BLaER1 treated with 17β-estradiol and CSF1 and Interleukin-3, amounts not matched to agents 10 nM and 100 nM (cell line): ENCODE measurements at regions not wholly inside any gene's neighbourhood (a gene's known extent, or its start where the extent isn't known, plus 50 kb on each side); places are given as distances from the start of the nearest gene placed in this dataset.

Experiments
- H3K27ac ChIP-seq, 11 experiments: shearing (Covaris generic); formaldehyde crosslinking; 2 replicates each; pipeline ENCODE4 v1.8.1; 2022
- H3K27me3 ChIP-seq, 11 experiments: shearing (Covaris generic); formaldehyde crosslinking; 2 replicates each; pipeline ENCODE4 v1.8.1; 2022
- H3K36me3 ChIP-seq, 11 experiments: shearing (Covaris generic); formaldehyde crosslinking; 2 replicates each; pipeline ENCODE4 v1.8.1; 2022
- H3K4me1 ChIP-seq, 10 experiments: shearing (Covaris generic); formaldehyde crosslinking; 2 replicates each; pipeline ENCODE4 v1.8.1; 2022
- H3K4me2 ChIP-seq, 11 experiments: shearing (Covaris generic); formaldehyde crosslinking; 2 replicates each; pipeline ENCODE4 v1.8.1; 2022
- H3K4me3 ChIP-seq, 10 experiments: shearing (Covaris generic); formaldehyde crosslinking; 2 replicates each; pipeline ENCODE4 v1.8.1; 2022
- H3K9ac ChIP-seq, 11 experiments: shearing (Covaris generic); formaldehyde crosslinking; 2 replicates each; pipeline ENCODE4 v1.8.1; 2022
- H3K9me3 ChIP-seq, 11 experiments: shearing (Covaris generic); formaldehyde crosslinking; replicated peaks in 1 of 11; 2 replicates each; pipeline ENCODE4 v1.8.1; 2022
- H4K20me1 ChIP-seq, 11 experiments: shearing (Covaris generic); formaldehyde crosslinking; 2 replicates each; pipeline ENCODE4 v1.8.1; 2022
- Cebpa-rat ChIP-seq, 11 experiments: shearing (Covaris generic); IDR thresholded peaks; 2 replicates each; pipeline ENCODE4 v1.8.1; 2022

GRCh38 chr10:131682271-131682962 is 218.4 kb upstream of the PPP2R2D start:
- no peak overlapping the region for H3K9ac ChIP-seq
- no peaks in the 10 kb centered on the region for H3K27me3 ChIP-seq
- no peak overlapping the region for H3K27ac ChIP-seq
- no peaks in the 10 kb centered on the region; a peak in 1 of 20 replicates for H3K4me1 ChIP-seq
- no peak overlapping the region for H3K4me2 ChIP-seq
- no peaks in the 10 kb centered on the region for H3K9me3 ChIP-seq
- no peaks in the 10 kb centered on the region for H4K20me1 ChIP-seq
- no peak for TF ChIP-seq Cebpa-rat (IDR thresholded peaks at IDR 0.05)
- no peak overlapping the region for H3K4me3 ChIP-seq
- no peaks in the 10 kb centered on the region for H3K36me3 ChIP-seq

- no peaks in the 10 kb centered on the region for H3K36me3 ChIP-seq
- H4K20me1 ChIP-seq, result no peaks in the 10 kb centered on the region
- TF ChIP-seq Cebpa-rat (IDR thresholded peaks at IDR 0.05), result no peak
- H3K9ac ChIP-seq, result no peak overlapping the region
- H3K4me3 ChIP-seq, result no peak overlapping the region
- peaks cover 0 to 3% (median 2%) of the 10 kb centered on the region in 10 experiments; a peak in 15 of 20 replicates for H3K4me1 ChIP-seq
- no peak overlapping the region for H3K27ac ChIP-seq
- H3K27me3 ChIP-seq, result no peaks in the 10 kb centered on the region
- H3K9me3 ChIP-seq, result no peaks in the 10 kb centered on the region
- H3K4me2 ChIP-seq, result no peak overlapping the region
Measured at GRCh38 chr10:131683281-131683861, 217.4 kb upstream of the PPP2R2D start.

GRCh38 chr10:131683941-131684340 is 216.9 kb upstream of the PPP2R2D start:
- no peak overlapping the region for H3K27ac ChIP-seq
- H3K27me3 ChIP-seq, result no peaks in the 10 kb centered on the region
- H3K4me1 ChIP-seq, result peaks cover 0 to 8% (median 8%) of the 10 kb centered on the region in 10 experiments; a peak in 18 of 20 replicates
- TF ChIP-seq Cebpa-rat (IDR thresholded peaks at IDR 0.05), result no peak
- H3K36me3 ChIP-seq, result no peaks in the 10 kb centered on the region
- H3K9ac ChIP-seq, result no peak overlapping the region
- H3K4me3 ChIP-seq, result no peak overlapping the region
- no peaks in the 10 kb centered on the region for H3K9me3 ChIP-seq
- H4K20me1 ChIP-seq, result no peaks in the 10 kb centered on the region
- H3K4me2 ChIP-seq, result no peak overlapping the region

- H3K36me3 ChIP-seq, result no peaks in the 10 kb centered on the region
- no peak overlapping the region for H3K4me3 ChIP-seq
- H3K4me2 ChIP-seq, result no peak overlapping the region
- no peak for TF ChIP-seq Cebpa-rat (IDR thresholded peaks at IDR 0.05)
- H3K9ac ChIP-seq, result no peak overlapping the region
- no peaks in the 10 kb centered on the region; a peak in 1 of 22 replicates for H4K20me1 ChIP-seq
- H3K27ac ChIP-seq, result no peak overlapping the region
- H3K4me1 ChIP-seq, result peaks cover 0 to 16% (median 13%) of the 10 kb centered on the region in 10 experiments; a peak in 18 of 20 replicates
- H3K27me3 ChIP-seq, result no peaks in the 10 kb centered on the region
- no peaks in the 10 kb centered on the region for H3K9me3 ChIP-seq
Measured at GRCh38 chr10:131685007-131685406, 215.8 kb upstream of the PPP2R2D start.

GRCh38 chr10:131685576-131685975 is 215.2 kb upstream of the PPP2R2D start:
- Histone ChIP-seq H3K9ac (no peak overlapping the region), H3K4me3 (no peak overlapping the region), H3K9me3 (no peaks in the 10 kb centered on the region), H4K20me1 (no peaks in the 10 kb centered on the region; a peak in 2 of 22 replicates), H3K36me3 (no peaks in the 10 kb centered on the region), H3K27me3 (no peaks in the 10 kb centered on the region), H3K27ac (no peak overlapping the region), H3K4me2 (no peak overlapping the region), H3K4me1 (peaks cover 0 to 16% (median 13%) of the 10 kb centered on the region in 10 experiments; a peak in 18 of 20 replicates)
- TF ChIP-seq Cebpa-rat (IDR thresholded peaks at IDR 0.05), result no peak

- Histone ChIP-seq H4K20me1 (no peaks in the 10 kb centered on the region; a peak in 2 of 22 replicates), H3K36me3 (no peaks in the 10 kb centered on the region), H3K4me2 (no peak overlapping the region), H3K4me3 (no peak overlapping the region), H3K27ac (no peak overlapping the region), H3K27me3 (no peaks in the 10 kb centered on the region), H3K9ac (no peak overlapping the region), H3K9me3 (no peaks in the 10 kb centered on the region), H3K4me1 (peaks cover 0 to 16% (median 13%) of the 10 kb centered on the region in 10 experiments; a peak in 18 of 20 replicates)
- no peak for TF ChIP-seq Cebpa-rat (IDR thresholded peaks at IDR 0.05)
Measured at GRCh38 chr10:131686781-131687420, 213.9 kb upstream of the PPP2R2D start.

- Histone ChIP-seq H3K9ac (no peak overlapping the region), H3K4me3 (no peak overlapping the region), H3K9me3 (no peaks in the 10 kb centered on the region), H3K4me1 (peaks cover 0 to 16% (median 13%) of the 10 kb centered on the region in 10 experiments; a peak in 18 of 20 replicates), H3K27me3 (no peaks in the 10 kb centered on the region), H3K36me3 (no peaks in the 10 kb centered on the region), H3K4me2 (peak overlapping the region; percentile 14 to 69 (median 50); a peak in 18 of 22 replicates), H3K27ac (no peak overlapping the region), H4K20me1 (peaks cover 0 to under 1% (median 0%) of the 10 kb centered on the region in 11 experiments; a peak in 2 of 22 replicates)
- TF ChIP-seq Cebpa-rat (IDR thresholded peaks at IDR 0.05), result no peak
Measured at GRCh38 chr10:131688304-131688703, 212.5 kb upstream of the PPP2R2D start.

- no peak overlapping the region for H3K9ac ChIP-seq
- peaks cover 0 to 16% (median 14%) of the 10 kb centered on the region in 10 experiments; a peak in 18 of 20 replicates for H3K4me1 ChIP-seq
- H3K4me3 ChIP-seq, result no peak overlapping the region
- H3K27me3 ChIP-seq, result no peaks in the 10 kb centered on the region
- no peak for TF ChIP-seq Cebpa-rat (IDR thresholded peaks at IDR 0.05)
- H3K9me3 ChIP-seq, result no peaks in the 10 kb centered on the region
- peak overlapping the region in 2 of 11 experiments; percentile 13 to 26; a peak in 2 of 22 replicates for H3K27ac ChIP-seq
- H3K4me2 ChIP-seq, result peak overlapping the region; percentile 14 to 69 (median 50); a peak in 20 of 22 replicates
- no peaks in the 10 kb centered on the region for H3K36me3 ChIP-seq
- peaks cover 0 to 8% (median 0%) of the 10 kb centered on the region in 11 experiments; a peak in 2 of 22 replicates for H4K20me1 ChIP-seq
Measured at GRCh38 chr10:131689016-131689415, 211.8 kb upstream of the PPP2R2D start.

GRCh38 chr10:131689486-131689885 is 211.3 kb upstream of the PPP2R2D start:
- Histone ChIP-seq H3K4me2 (peak overlapping the region in 6 of 11 experiments; percentile 47 to 69 (median 55); a peak in 9 of 22 replicates), H3K4me3 (no peak overlapping the region), H4K20me1 (peaks cover 0 to 12% (median 0%) of the 10 kb centered on the region in 11 experiments; a peak in 2 of 22 replicates), H3K9ac (no peak overlapping the region), H3K36me3 (no peaks in the 10 kb centered on the region), H3K27ac (no peak overlapping the region), H3K4me1 (peaks cover 0 to 19% (median 15%) of the 10 kb centered on the region in 10 experiments; a peak in 18 of 20 replicates), H3K27me3 (no peaks in the 10 kb centered on the region), H3K9me3 (no peaks in the 10 kb centered on the region)
- TF ChIP-seq Cebpa-rat (IDR thresholded peaks at IDR 0.05), result no peak
